WTC11 (cell line): ENCODE measurements at regions not wholly inside any gene's neighbourhood (a gene's known extent, or its start where the extent isn't known, plus 50 kb on each side); places are given as distances from the start of the nearest gene placed in this dataset.

Experiments
- ATAC-seq: fragments of 200-7000 bp; cut with Tn5 transposase; 2 replicates; pipeline ENCODE4 v1.10.0; 2021; ENCODE audit warnings: mild to moderate bottlenecking, moderate library complexity
- CTCF ChIA-PET: fragments of 300-600 bp; sonication (Branson Sonifier 250); formaldehyde crosslinking; loops from one replicate; lab custom pipeline; 2021; ENCODE audit warnings: antibody characterized with exemption; lab: Charles Lee
- POLR2A ChIA-PET: fragments of 350-600 bp; sonication (Branson Sonifier 250); formaldehyde crosslinking; loops from one replicate; lab custom pipeline; 2021; ENCODE audit warnings: antibody characterized with exemption; lab: Charles Lee
- DNase-seq: peaks from one replicate; pipeline ENCODE4 v3.0.0; 2021; ENCODE audit warnings: low spot score
- H3K27ac Mint-ChIP-seq: 2 replicates; pipeline ENCODE4 v1.8.0; 2021; ENCODE audit warnings: mixed read lengths
- H3K27me3 Mint-ChIP-seq: 2 replicates; pipeline ENCODE4 v1.8.0; 2021; ENCODE audit warnings: low read depth, mild to moderate bottlenecking, moderate library complexity, mixed read lengths
- H3K36me3 Mint-ChIP-seq: 2 replicates; pipeline ENCODE4 v1.8.0; 2021; ENCODE audit warnings: mixed read lengths
- H3K4me1 Mint-ChIP-seq: 2 replicates; pipeline ENCODE4 v1.8.0; 2022; ENCODE audit warnings: mixed read lengths
- H3K4me3 Mint-ChIP-seq: 2 replicates; pipeline ENCODE4 v1.8.0; 2021; ENCODE audit warnings: mild to moderate bottlenecking, moderate library complexity, mixed read lengths
- H3K9me3 Mint-ChIP-seq: 2 replicates; pipeline ENCODE4 v1.8.0; 2021; ENCODE audit warnings: mixed read lengths
- ATF1 ChIP-seq: sonication (generic); formaldehyde crosslinking; IDR thresholded peaks from 2 replicates; pipeline ENCODE4 v1.8.1; 2023; ENCODE audit warnings: mild to moderate bottlenecking, moderate library complexity, missing genetic modification reagents
- GTF2I ChIP-seq: fragments of 250-450 bp; sonication (Bioruptor Pico); conservative IDR thresholded peaks from 2 replicates; pipeline ENCODE4 v1.4.0; 2021; ENCODE audit warnings: mild to moderate bottlenecking
- HMGA2 ChIP-seq: fragments of 250-450 bp; sonication (Bioruptor Pico); IDR thresholded peaks from 2 replicates; pipeline ENCODE4 v1.4.0; 2021; ENCODE audit warnings: mild to moderate bottlenecking, moderate library complexity
- JAZF1 ChIP-seq: fragments of 250-450 bp; sonication (Bioruptor Pico); IDR thresholded peaks from 2 replicates; pipeline ENCODE4 v1.9.0; 2021; ENCODE audit warnings: moderate library complexity, mild to moderate bottlenecking, inconsistent platforms
- KAT7 ChIP-seq: sonication (generic); formaldehyde crosslinking; IDR thresholded peaks from 2 replicates; pipeline ENCODE4 v1.8.1; 2023; ENCODE audit warnings: missing genetic modification reagents, mild to moderate bottlenecking, borderline replicate concordance
- NR3C1 ChIP-seq: sonication (generic); formaldehyde crosslinking; conservative IDR thresholded peaks from 2 replicates; pipeline ENCODE4 v1.8.1; 2023; ENCODE audit warnings: low read depth, mild to moderate bottlenecking, missing genetic modification reagents
- RORB ChIP-seq: fragments of 250-450 bp; sonication (Bioruptor Pico); IDR thresholded peaks from 2 replicates; pipeline ENCODE4 v1.9.0; 2021; ENCODE audit warnings: mild to moderate bottlenecking
- SMAD3 ChIP-seq: sonication (generic); formaldehyde crosslinking; IDR thresholded peaks from 2 replicates; pipeline ENCODE4 v1.8.0; 2022; ENCODE audit warnings: missing genetic modification reagents, mild to moderate bottlenecking, borderline replicate concordance
- USF2 ChIP-seq: sonication (generic); formaldehyde crosslinking; IDR thresholded peaks from 2 replicates; pipeline ENCODE4 v1.8.1; 2023; ENCODE audit warnings: mild to moderate bottlenecking, missing genetic modification reagents, moderate library complexity
- ZBTB43 ChIP-seq: sonication (generic); formaldehyde crosslinking; IDR thresholded peaks from 2 replicates; pipeline ENCODE4 v1.8.1; 2023; ENCODE audit warnings: mild to moderate bottlenecking, missing genetic modification reagents
- ZNF281 ChIP-seq: sonication (generic); formaldehyde crosslinking; IDR thresholded peaks from 2 replicates; pipeline ENCODE4 v1.8.0; 2023; ENCODE audit warnings: mild to moderate bottlenecking, missing genetic modification reagents
- TF ChIP-seq, protein P1 (sequence below): sonication (generic); formaldehyde crosslinking; IDR thresholded peaks from 2 replicates; pipeline ENCODE4 v1.8.1; 2022; ENCODE audit warnings: mild to moderate bottlenecking, moderate library complexity, missing genetic modification reagents
- TF ChIP-seq, protein P2 (sequence below): fragments of 250-450 bp; sonication (Bioruptor Pico); IDR thresholded peaks from 2 replicates; pipeline ENCODE4 v1.9.0; 2021; ENCODE audit warnings: mild to moderate bottlenecking
- TF ChIP-seq, protein P3 (sequence below): sonication (generic); formaldehyde crosslinking; conservative IDR thresholded peaks from 2 replicates; pipeline ENCODE4 v1.8.1; 2023; ENCODE audit warnings: mild to moderate bottlenecking, low read depth, missing genetic modification reagents, moderate library complexity
- TF ChIP-seq, protein P4 (sequence below): sonication (generic); formaldehyde crosslinking; IDR thresholded peaks from 2 replicates; pipeline ENCODE4 v1.8.1; 2022; ENCODE audit warnings: missing genetic modification reagents, borderline replicate concordance
- TF ChIP-seq, protein P5 (sequence below): sonication (generic); formaldehyde crosslinking; IDR thresholded peaks from 2 replicates; pipeline ENCODE4 v1.8.0; 2022; ENCODE audit warnings: mild to moderate bottlenecking, missing genetic modification reagents

GRCh38 chr5:159471904-159472303 is 141.6 kb upstream of the IL12B start:
- ChIA-PET CTCF (interaction anchor here (0.6 kb wide), 1 partner anchor 264 kb away, joined by 4 read pairs; no protein-coding TSS in a partner anchor), POLR2A (no interaction called here)
- no peaks in the 10 kb centered on the region for H3K36me3 Mint-ChIP-seq
- no peak overlapping the region for H3K27ac Mint-ChIP-seq
- H3K27me3 Mint-ChIP-seq, result no peaks in the 10 kb centered on the region
- no peak for TF ChIP-seq RORB (CRISPR knock-in tag)
- TF ChIP-seq, protein P1, sequence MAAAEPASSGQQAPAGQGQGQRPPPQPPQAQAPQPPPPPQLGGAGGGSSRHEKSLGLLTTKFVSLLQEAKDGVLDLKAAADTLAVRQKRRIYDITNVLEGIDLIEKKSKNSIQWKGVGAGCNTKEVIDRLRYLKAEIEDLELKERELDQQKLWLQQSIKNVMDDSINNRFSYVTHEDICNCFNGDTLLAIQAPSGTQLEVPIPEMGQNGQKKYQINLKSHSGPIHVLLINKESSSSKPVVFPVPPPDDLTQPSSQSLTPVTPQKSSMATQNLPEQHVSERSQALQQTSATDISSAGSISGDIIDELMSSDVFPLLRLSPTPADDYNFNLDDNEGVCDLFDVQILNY (CRISPR knock-in tag), result no peak
- no peak for TF ChIP-seq JAZF1 (CRISPR knock-in tag)
- TF ChIP-seq, protein P2, sequence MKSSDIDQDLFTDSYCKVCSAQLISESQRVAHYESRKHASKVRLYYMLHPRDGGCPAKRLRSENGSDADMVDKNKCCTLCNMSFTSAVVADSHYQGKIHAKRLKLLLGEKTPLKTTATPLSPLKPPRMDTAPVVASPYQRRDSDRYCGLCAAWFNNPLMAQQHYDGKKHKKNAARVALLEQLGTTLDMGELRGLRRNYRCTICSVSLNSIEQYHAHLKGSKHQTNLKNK, result no peak
- TF ChIP-seq, protein P3, sequence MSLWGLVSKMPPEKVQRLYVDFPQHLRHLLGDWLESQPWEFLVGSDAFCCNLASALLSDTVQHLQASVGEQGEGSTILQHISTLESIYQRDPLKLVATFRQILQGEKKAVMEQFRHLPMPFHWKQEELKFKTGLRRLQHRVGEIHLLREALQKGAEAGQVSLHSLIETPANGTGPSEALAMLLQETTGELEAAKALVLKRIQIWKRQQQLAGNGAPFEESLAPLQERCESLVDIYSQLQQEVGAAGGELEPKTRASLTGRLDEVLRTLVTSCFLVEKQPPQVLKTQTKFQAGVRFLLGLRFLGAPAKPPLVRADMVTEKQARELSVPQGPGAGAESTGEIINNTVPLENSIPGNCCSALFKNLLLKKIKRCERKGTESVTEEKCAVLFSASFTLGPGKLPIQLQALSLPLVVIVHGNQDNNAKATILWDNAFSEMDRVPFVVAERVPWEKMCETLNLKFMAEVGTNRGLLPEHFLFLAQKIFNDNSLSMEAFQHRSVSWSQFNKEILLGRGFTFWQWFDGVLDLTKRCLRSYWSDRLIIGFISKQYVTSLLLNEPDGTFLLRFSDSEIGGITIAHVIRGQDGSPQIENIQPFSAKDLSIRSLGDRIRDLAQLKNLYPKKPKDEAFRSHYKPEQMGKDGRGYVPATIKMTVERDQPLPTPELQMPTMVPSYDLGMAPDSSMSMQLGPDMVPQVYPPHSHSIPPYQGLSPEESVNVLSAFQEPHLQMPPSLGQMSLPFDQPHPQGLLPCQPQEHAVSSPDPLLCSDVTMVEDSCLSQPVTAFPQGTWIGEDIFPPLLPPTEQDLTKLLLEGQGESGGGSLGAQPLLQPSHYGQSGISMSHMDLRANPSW (CRISPR knock-in tag), result no peak
- H3K4me1 Mint-ChIP-seq, result 0 out of 2 replicates have a peak, but pooled peaks cover 4% of the 10 kb centered on the region
- DNase-seq (no peak), ATAC-seq (no peak)
- H3K9me3 Mint-ChIP-seq, result peaks cover 8% of the 10 kb centered on the region
- no peak overlapping the region for H3K4me3 Mint-ChIP-seq

DNA sequence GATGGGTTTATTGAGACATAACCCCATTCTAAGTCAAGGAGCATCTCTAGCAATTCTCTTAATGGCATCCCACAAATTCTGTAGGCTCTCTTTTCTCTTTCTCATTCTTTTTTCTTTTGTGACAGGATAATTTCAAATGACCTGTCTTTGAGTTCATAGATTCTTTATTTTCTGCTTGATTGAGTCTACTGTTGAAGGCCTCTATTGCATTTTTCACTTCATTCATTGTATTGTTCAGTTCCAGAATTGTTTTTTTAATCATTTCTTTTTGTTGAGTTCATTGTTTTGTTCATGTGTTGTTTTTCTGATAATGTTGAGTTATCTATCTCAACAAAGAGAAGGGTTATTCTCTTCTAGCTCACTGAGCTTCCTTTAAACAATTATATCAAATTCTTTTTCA is 144.7 kb upstream of the IL12B start:
- CTCF ChIA-PET, result no interaction called here
- H3K27me3 Mint-ChIP-seq, result no peaks in the 10 kb centered on the region
- ATAC-seq, result no peak
- no peak for TF ChIP-seq NR3C1 (CRISPR knock-in tag)
- TF ChIP-seq, protein P4, sequence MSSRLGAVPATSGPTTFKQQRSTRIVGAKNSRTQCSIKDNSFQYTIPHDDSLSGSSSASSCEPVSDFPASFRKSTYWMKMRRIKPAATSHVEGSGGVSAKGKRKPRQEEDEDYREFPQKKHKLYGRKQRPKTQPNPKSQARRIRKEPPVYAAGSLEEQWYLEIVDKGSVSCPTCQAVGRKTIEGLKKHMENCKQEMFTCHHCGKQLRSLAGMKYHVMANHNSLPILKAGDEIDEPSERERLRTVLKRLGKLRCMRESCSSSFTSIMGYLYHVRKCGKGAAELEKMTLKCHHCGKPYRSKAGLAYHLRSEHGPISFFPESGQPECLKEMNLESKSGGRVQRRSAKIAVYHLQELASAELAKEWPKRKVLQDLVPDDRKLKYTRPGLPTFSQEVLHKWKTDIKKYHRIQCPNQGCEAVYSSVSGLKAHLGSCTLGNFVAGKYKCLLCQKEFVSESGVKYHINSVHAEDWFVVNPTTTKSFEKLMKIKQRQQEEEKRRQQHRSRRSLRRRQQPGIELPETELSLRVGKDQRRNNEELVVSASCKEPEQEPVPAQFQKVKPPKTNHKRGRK (CRISPR knock-in tag), result no peak
- TF ChIP-seq HMGA2, result no peak
- TF ChIP-seq, all 79 proteins: peak for 0
- POLR2A ChIA-PET, result no interaction called here
- no peak for DNase-seq
- Mint-ChIP-seq H3K27ac (no peak overlapping the region), H3K36me3 (no peaks in the 10 kb centered on the region), H3K4me1 (0 out of 2 replicates have a peak, but pooled peaks cover 2% of the 10 kb centered on the region), H3K4me3 (no peak overlapping the region), H3K9me3 (peaks cover 8% of the 10 kb centered on the region)

- Mint-ChIP-seq H3K27me3 (no peaks in the 10 kb centered on the region), H3K27ac (no peak overlapping the region)
Measured at GRCh38 chr5:159478950-159479349, 148.7 kb upstream of the IL12B start.

More at GRCh38 chr5:159478950-159479349, 148.7 kb upstream of the IL12B start:
- peaks cover 8% of the 10 kb centered on the region for H3K9me3 Mint-ChIP-seq
- ChIA-PET CTCF (no interaction called here), POLR2A (no interaction called here)
- TF ChIP-seq KAT7 (CRISPR knock-in tag) (no peak), USF2 (CRISPR knock-in tag) (no peak), SMAD3 (CRISPR knock-in tag) (no peak), ATF1 (CRISPR knock-in tag) (no peak), ZBTB43 (CRISPR knock-in tag) (no peak), ZNF281 (CRISPR knock-in tag) (no peak), GTF2I (CRISPR knock-in tag) (no peak)
- TF ChIP-seq, protein P5, sequence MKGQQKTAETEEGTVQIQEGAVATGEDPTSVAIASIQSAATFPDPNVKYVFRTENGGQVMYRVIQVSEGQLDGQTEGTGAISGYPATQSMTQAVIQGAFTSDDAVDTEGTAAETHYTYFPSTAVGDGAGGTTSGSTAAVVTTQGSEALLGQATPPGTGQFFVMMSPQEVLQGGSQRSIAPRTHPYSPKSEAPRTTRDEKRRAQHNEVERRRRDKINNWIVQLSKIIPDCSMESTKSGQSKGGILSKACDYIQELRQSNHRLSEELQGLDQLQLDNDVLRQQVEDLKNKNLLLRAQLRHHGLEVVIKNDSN, result no peak
- H3K4me3 Mint-ChIP-seq, result no peak overlapping the region
- no peaks in the 10 kb centered on the region for H3K4me1 Mint-ChIP-seq
- DNase-seq (no peak), ATAC-seq (no peak)
- no peaks in the 10 kb centered on the region for H3K36me3 Mint-ChIP-seq
